Heart left ventricle (tissue), 13 donors: ENCODE measurements at regions not wholly inside any gene's neighbourhood (a gene's known extent, or its start where the extent isn't known, plus 50 kb on each side); places are given as distances from the start of the nearest gene placed in this dataset.

Experiments
- CTCF ChIP-seq, 12 donors: fragments of 200-600 bp; sonication (generic) in 4 of 12; IDR thresholded peaks; one replicate each; pipeline versions ENCODE4 v1.5.0 to v1.8.0; 2018 to 2022; ENCODE audit warnings: antibody characterized with exemption in 12 of 12, mild to moderate bottlenecking in 5 of 12
- POLR2A ChIP-seq, 2 donors: fragments of 450-650 bp; IDR thresholded peaks; one replicate each; pipeline ENCODE4 v1.6.1; 2017; ENCODE audit warnings: antibody characterized with exemption in 2 of 2, mild to moderate bottlenecking in 2 of 2, moderate library complexity in 2 of 2
- donor health status: ischemic (EF 13 %, LVEDD 7.1; RV severe dilation, severe dysfunction).
- donor health status: DM: no; HTN: yes; CAD: no.
- donor health status: DM: no; HTN: no; CAD: no.
- donor health status: ischemic (EF 25% LVEDD 6.9; RV normal size, moderate dysfunction).
- donor health status: ischemic (EF 25% LVEDD 5.7; RV mildly dilated, moderate dysfunction).
- donor health status: ischemic (EF 35%, LVEDD 5.7; RV mildly dilated, moderate dysfunction).
- donor health status: nonischemic (EF 11% LVEDD 7.7; RV severe dilation, severe dysfunction).
- donor health status: DM: yes; HTN: yes; CAD: no.
- donor health status: PGD.
- donor health status: ischemic (EF 29% LVEDD 5.4; RV normal size, mild dysfunction).
- donor health status: nonischemic (EF 23%, LVEDD 6.1; RV moderate dilation, normal function).

- TF ChIP-seq CTCF (IDR thresholded peaks at IDR 0.05) (no peak), POLR2A (IDR thresholded peaks at IDR 0.05) (no peak)
Observed at GRCh38 chr15:88312941-88313579, 56.5 kb upstream of the NTRK3 start.
